GM10248 (cell line): ENCODE measurements at regions not wholly inside any gene's neighbourhood (a gene's known extent, or its start where the extent isn't known, plus 50 kb on each side); places are given as distances from the start of the nearest gene placed in this dataset.

Source experiments
- CTCF ChIA-PET: fragments of 300-600 bp; sonication (Branson Sonifier 250); formaldehyde crosslinking; extraction: SDS; loops from one replicate; lab custom pipeline; 2021; ENCODE audit warnings: antibody characterized with exemption; lab: Yijun Ruan, JAX
- POLR2A ChIA-PET: fragments of 350-650 bp; sonication (Branson Sonifier 250); formaldehyde crosslinking; extraction: SDS; loops from one replicate; lab custom pipeline; 2020; ENCODE audit warnings: antibody characterized with exemption; lab: Yijun Ruan, JAX
- DNase-seq: peaks from one replicate; pipeline ENCODE4 v3.0.0; 2012; ENCODE audit errors: extremely low spot score
- CTCF ChIP-seq: IDR thresholded peaks from 2 replicates; pipeline ENCODE4 v1.5.1; 2012; ENCODE audit warnings: mild to moderate bottlenecking, low read depth; ENCODE audit errors: extremely low read depth, missing control alignments, control extremely low read depth

- ChIA-PET POLR2A (no interaction called here), CTCF (no interaction called here)
- DNase-seq = no peak
- no peak for TF ChIP-seq CTCF
Measured at GRCh38 chr2:118255301-118255700, 167.0 kb downstream of the INSIG2 start.

- ChIA-PET POLR2A (no interaction called here), CTCF (no interaction called here)
- no peak for DNase-seq
- no peak for TF ChIP-seq CTCF
Measured at GRCh38 chr2:118254116-118254515, 165.8 kb downstream of the INSIG2 start.

- TF ChIP-seq CTCF = no peak
- DNase-seq = no peak
- CTCF ChIA-PET = no interaction called here
- POLR2A ChIA-PET = no interaction called here
Measured at GRCh38 chr2:118251427-118251826, 163.2 kb downstream of the INSIG2 start.

- POLR2A ChIA-PET = no interaction called here
- CTCF ChIA-PET = no interaction called here
- DNase-seq = no peak
- TF ChIP-seq CTCF = no peak
Measured at GRCh38 chr2:118250463-118250862, 162.2 kb downstream of the INSIG2 start.

- ChIA-PET CTCF (interaction anchor here (1.0 to 1.3 kb wide), 2 partner anchors 15 to 18 kb away, joined by 3 read pairs; no protein-coding TSS in a partner anchor), POLR2A (no interaction called here)
- TF ChIP-seq CTCF = no peak
- no peak for DNase-seq
Measured at GRCh38 chr2:118250001-118250400, 161.7 kb downstream of the INSIG2 start.

GRCh38 chr2:118249531-118249930 is 161.3 kb downstream of the INSIG2 start:
- TF ChIP-seq CTCF = no peak
- POLR2A ChIA-PET = no interaction called here
- CTCF ChIA-PET = interaction anchor here (1.0 to 1.3 kb wide), 2 partner anchors 16 to 19 kb away, joined by 3 read pairs; no protein-coding TSS in a partner anchor
- peak; percentile 26 for DNase-seq
